ENCODE measurements at regions not wholly inside any gene's neighbourhood (a gene's known extent, or its start where the extent isn't known, plus 50 kb on each side); places are given as distances from the start of the nearest gene placed in this dataset.

DNA sequence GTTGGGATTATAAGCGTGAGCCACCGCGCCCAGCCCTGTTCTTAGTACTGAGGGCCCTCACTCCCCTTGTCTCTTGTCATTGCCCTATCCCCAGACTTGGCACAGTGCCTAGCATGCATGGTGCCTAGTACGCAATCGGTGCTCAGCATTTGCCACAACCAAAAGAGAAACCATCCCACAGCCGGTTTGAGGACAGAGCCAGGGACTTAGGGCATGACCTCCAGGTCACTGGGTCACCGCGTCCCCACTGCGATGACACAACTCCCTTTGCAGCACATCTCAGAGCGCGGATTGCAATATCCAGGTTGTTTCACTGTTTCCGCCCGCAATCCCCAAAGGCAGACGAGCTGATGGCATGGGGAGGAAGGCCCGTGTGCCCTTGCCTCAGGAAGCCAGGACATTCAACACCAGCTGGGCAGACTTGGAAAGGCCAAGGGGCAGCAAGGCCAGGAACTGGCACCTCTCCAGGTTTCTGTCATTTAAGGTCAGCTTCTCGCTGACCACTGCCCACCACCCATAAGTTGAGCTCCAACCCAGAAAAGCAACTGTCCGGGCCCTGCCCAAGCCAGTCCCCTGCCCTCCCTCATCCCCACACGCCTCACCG is 274.5 kb downstream of the MRTFB start:
- no peak overlapping the region for H3K27ac Mint-ChIP-seq
- H3K4me3 ChIP-seq (ENCODE audit: low read length): no peak overlapping the region
- H3K9me3 Mint-ChIP-seq: peaks cover 9% of the 10 kb centered on the region
- ChIA-PET POLR2A (no interaction called here), CTCF (no interaction called here)
- no peaks in the 10 kb centered on the region for H3K36me3 ChIP-seq (ENCODE audit: insufficient read depth, low read length)
- H3K36me3 Mint-ChIP-seq (ENCODE audit: low read depth): no peaks in the 10 kb centered on the region
- no peaks in the 10 kb centered on the region for H3K4me1 ChIP-seq (ENCODE audit: insufficient read depth, low read length)
- H3K27me3 ChIP-seq (ENCODE audit: control insufficient read depth in 1 of 2, insufficient read depth in 2 of 2, low read length in 2 of 2): no peaks in the 10 kb centered on the region
- peaks cover 0 to 19% of the 10 kb centered on the region in 2 experiments for H3K9me3 ChIP-seq (ENCODE audit: control insufficient read depth in 1 of 2, insufficient read depth in 1 of 2, low read length in 2 of 2)
- H3K4me3 Mint-ChIP-seq: no peak overlapping the region
- no peaks in the 10 kb centered on the region for H3K27me3 Mint-ChIP-seq
- no peaks in the 10 kb centered on the region for H3K4me1 Mint-ChIP-seq (ENCODE audit: low read depth)
- H3K27ac ChIP-seq (ENCODE audit: low read depth in 1 of 2, low read length in 2 of 2): no peak overlapping the region
- TF ChIP-seq, protein P1, sequence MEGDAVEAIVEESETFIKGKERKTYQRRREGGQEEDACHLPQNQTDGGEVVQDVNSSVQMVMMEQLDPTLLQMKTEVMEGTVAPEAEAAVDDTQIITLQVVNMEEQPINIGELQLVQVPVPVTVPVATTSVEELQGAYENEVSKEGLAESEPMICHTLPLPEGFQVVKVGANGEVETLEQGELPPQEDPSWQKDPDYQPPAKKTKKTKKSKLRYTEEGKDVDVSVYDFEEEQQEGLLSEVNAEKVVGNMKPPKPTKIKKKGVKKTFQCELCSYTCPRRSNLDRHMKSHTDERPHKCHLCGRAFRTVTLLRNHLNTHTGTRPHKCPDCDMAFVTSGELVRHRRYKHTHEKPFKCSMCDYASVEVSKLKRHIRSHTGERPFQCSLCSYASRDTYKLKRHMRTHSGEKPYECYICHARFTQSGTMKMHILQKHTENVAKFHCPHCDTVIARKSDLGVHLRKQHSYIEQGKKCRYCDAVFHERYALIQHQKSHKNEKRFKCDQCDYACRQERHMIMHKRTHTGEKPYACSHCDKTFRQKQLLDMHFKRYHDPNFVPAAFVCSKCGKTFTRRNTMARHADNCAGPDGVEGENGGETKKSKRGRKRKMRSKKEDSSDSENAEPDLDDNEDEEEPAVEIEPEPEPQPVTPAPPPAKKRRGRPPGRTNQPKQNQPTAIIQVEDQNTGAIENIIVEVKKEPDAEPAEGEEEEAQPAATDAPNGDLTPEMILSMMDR (IDR thresholded peaks at IDR 0.05): no peak
- intact Hi-C loops (cut with DNase I, micrococcal nuclease): no loop called here
- no peak for DNase-seq
- no peak for ATAC-seq (ENCODE audit: poor library complexity)

DNA sequence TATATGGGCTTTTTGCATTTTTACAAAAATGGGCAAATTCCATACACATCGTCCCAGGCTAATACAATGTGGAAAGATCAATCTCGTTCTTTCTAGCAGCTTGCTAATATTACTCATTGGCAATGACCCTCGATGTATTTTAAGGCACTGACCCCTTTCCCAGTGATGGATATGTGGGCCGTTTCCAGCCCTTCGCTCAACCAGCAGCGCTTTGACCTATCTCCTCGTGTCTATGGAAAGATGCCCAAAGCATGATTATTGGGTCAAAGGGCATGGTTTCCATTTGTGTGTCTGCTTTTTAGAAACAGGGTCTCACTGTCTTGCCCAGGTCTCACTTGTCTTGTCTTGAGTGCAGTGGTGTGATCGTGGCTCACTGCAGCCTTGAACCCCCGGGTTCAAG is 273.8 kb downstream of the MRTFB start:
- Histone ChIP-seq H3K36me3 (ENCODE audit: insufficient read depth, low read length) (no peaks in the 10 kb centered on the region), H3K27ac (ENCODE audit: low read depth in 1 of 2, low read length in 2 of 2) (no peak overlapping the region), H3K9me3 (ENCODE audit: control insufficient read depth in 1 of 2, insufficient read depth in 1 of 2, low read length in 2 of 2) (peaks cover 0 to 19% of the 10 kb centered on the region in 2 experiments), H3K4me1 (ENCODE audit: insufficient read depth, low read length) (no peaks in the 10 kb centered on the region), H3K4me3 (ENCODE audit: low read length) (no peak overlapping the region), H3K27me3 (ENCODE audit: control insufficient read depth in 1 of 2, insufficient read depth in 2 of 2, low read length in 2 of 2) (no peaks in the 10 kb centered on the region)
- Mint-ChIP-seq H3K27me3 (no peaks in the 10 kb centered on the region), H3K9me3 (peaks cover 10% of the 10 kb centered on the region), H3K27ac (no peak overlapping the region), H3K4me3 (no peak overlapping the region), H3K4me1 (ENCODE audit: low read depth) (no peaks in the 10 kb centered on the region), H3K36me3 (ENCODE audit: low read depth) (no peaks in the 10 kb centered on the region)
- DNase-seq: no peak
- no peak for ATAC-seq (ENCODE audit: poor library complexity)
- CTCF ChIA-PET: no interaction called here
- TF ChIP-seq, protein P1 (IDR thresholded peaks at IDR 0.05): no peak
- intact Hi-C loops (cut with DNase I, micrococcal nuclease): no loop called here
- POLR2A ChIA-PET: no interaction called here

DNA sequence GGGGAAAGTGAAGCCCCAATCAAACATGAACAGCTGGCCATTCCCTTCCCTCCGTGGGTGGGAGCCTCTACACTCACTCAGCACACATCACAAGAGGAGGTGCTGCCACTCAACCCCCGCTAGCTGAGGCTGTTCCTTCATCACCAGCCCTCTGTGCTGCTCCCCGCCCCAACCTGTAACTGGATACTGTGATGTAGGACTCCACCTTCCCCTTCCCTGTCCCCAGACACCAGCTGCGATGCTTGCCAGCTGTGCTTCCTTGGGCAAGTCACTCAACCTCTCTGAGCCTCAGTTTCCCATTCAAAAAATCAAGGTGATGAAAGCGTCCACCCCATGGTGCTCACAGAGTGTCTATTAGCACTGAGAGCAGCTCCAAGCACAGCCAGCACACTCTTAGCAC is 273.2 kb downstream of the MRTFB start:
- H3K27ac Mint-ChIP-seq: no peak overlapping the region
- H3K4me3 Mint-ChIP-seq: no peak overlapping the region
- H3K9me3 Mint-ChIP-seq: peaks cover 10% of the 10 kb centered on the region
- ATAC-seq (ENCODE audit: poor library complexity): no peak
- intact Hi-C loops (cut with DNase I, micrococcal nuclease): no loop called here
- Histone ChIP-seq H3K4me1 (ENCODE audit: insufficient read depth, low read length) (no peaks in the 10 kb centered on the region), H3K9me3 (ENCODE audit: control insufficient read depth in 1 of 2, insufficient read depth in 1 of 2, low read length in 2 of 2) (peaks cover 0 to 19% of the 10 kb centered on the region in 2 experiments), H3K36me3 (ENCODE audit: insufficient read depth, low read length) (no peaks in the 10 kb centered on the region), H3K27ac (ENCODE audit: low read depth in 1 of 2, low read length in 2 of 2) (no peak overlapping the region), H3K4me3 (ENCODE audit: low read length) (no peak overlapping the region), H3K27me3 (ENCODE audit: control insufficient read depth in 1 of 2, insufficient read depth in 2 of 2, low read length in 2 of 2) (no peaks in the 10 kb centered on the region)
- no peaks in the 10 kb centered on the region for H3K27me3 Mint-ChIP-seq
- H3K36me3 Mint-ChIP-seq (ENCODE audit: low read depth): no peaks in the 10 kb centered on the region
- DNase-seq: no peak
- ChIA-PET CTCF (no interaction called here), POLR2A (interaction anchor here (0.6 kb wide), 1 partner anchor 63 kb away, joined by 3 read pairs; no protein-coding TSS in a partner anchor)
- TF ChIP-seq, protein P1 (IDR thresholded peaks at IDR 0.05): no peak
- H3K4me1 Mint-ChIP-seq (ENCODE audit: low read depth): no peaks in the 10 kb centered on the region
